ENCODE measurements at regions not wholly inside any gene's neighbourhood (a gene's known extent, or its start where the extent isn't known, plus 50 kb on each side); places are given as distances from the start of the nearest gene placed in this dataset.

DNA sequence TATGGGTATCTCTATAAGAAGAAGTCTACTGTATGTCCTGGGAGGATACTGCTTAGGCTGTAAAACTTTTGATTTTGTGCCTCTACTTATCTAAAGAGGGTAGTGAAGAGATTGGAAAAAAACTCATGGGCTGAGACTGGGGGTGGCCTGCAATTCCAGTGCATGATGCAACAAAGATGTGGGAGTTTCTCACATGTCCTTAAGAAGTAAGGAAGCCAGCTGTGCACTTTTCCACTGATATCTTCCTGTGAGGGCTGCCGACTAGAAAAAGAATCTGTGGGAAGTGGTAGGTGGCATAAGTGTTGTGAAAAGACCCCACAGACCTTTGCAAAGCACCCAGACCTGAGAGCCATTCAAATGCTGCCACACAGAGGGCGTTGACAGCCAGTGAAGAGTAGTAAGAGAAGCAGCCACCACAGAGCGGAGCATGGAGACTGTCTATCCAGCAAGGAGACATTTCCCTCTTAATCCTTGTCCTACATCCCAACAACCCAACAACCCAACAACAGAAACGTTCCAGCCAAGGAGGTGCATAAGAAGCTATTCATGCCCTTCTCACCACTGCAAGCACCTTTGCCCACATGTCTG lies 65.1 kb downstream of the PFDN4 start:
- no peak for DNase-seq

- no peak for DNase-seq
Measured at GRCh38 chr20:54275359-54276111, 67.6 kb downstream of the PFDN4 start.

- DNase-seq: no peak
Measured at GRCh38 chr20:54276577-54277169, 68.8 kb downstream of the PFDN4 start.

- no peak for DNase-seq
Measured at GRCh38 chr20:54278262-54278661, 70.4 kb downstream of the PFDN4 start.

- no peak for DNase-seq
Measured at GRCh38 chr20:54282625-54283024, 74.7 kb downstream of the PFDN4 start.

- no peak for DNase-seq
Measured at GRCh38 chr20:54283253-54283652, 75.4 kb downstream of the PFDN4 start.

- DNase-seq: no peak
Measured at GRCh38 chr20:54284928-54285704, 77.2 kb downstream of the PFDN4 start.

DNA sequence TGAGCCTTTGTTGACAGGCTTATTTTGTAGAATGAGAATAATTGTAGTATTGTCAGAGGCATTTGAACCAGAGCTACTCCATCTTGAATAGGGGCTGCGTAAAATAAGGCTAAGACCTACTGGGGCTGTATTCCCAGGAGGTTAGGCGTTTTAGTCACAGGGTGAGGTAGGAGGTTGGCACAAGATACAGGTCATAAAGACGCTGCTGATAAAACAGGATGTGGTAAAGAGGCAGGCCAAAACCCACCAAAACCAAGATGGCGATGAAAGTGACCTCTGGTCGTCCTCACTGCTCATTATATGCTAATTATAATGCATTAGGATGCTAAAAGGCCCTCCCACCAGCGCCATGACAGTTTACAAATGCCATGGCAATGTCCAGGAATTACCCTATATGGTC lies 82.7 kb downstream of the PFDN4 start:
- no peak for DNase-seq

DNA sequence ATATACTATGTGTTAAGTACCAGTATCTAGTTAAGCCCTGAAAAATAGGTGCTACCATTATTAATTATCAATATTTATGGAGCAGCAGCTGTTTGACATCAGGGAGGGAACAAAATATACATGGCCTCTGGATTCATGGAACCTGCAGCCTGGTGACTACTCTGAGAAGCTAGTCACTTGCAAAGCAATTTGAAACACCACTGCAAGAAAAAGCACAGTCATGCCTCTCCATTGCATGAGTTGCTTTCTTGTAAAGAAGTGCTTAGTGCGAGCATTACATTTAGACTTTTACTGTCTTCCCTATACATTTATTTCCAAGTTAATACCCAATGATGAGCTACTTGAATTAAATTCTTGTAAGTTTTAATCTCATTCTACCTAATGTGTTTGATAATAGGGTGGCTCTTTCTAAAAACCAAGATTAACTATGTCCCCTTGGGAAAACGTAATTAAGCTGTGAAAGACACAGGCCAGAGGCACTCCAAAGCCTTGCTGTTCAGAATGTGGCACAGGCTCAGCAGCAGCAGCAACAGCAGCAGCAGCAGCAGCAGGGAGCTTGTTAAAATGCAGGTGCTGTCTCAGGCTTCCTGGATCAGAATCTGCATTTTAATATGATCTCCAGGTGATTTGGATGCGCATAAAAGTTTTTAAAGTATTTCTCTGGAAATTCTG lies 83.6 kb downstream of the PFDN4 start:
- DNase-seq: no peak

GRCh38 chr20:54292185-54292584 lies 84.3 kb downstream of the PFDN4 start:
- no peak for DNase-seq

DNA sequence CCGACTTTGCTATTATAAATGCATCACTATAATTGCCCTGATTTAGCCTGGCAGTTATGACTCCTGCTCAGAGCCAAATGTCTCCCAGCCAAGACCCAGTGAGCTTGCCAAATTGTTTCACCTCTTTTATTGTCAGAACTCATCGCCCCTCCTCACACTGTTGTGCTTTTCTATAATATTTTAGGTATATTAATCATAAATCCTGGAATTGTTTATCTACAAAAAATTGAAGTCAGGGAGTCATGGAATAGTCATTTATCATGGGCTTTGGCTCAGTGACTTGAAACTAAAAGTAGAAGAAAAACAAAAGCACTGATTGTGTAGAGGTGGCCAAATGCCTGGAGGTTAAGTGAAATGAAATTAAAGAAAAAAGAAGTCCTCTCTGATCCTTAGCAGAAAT lies 85.6 kb downstream of the PFDN4 start:
- DNase-seq: no peak

- no peak for DNase-seq
Measured at GRCh38 chr20:54294094-54294493, 86.2 kb downstream of the PFDN4 start.

- DNase-seq: no peak
Measured at GRCh38 chr20:54295686-54296085, 87.8 kb downstream of the PFDN4 start.

GRCh38 chr20:54305421-54305820 lies 97.5 kb downstream of the PFDN4 start:
- no peak for DNase-seq

DNA sequence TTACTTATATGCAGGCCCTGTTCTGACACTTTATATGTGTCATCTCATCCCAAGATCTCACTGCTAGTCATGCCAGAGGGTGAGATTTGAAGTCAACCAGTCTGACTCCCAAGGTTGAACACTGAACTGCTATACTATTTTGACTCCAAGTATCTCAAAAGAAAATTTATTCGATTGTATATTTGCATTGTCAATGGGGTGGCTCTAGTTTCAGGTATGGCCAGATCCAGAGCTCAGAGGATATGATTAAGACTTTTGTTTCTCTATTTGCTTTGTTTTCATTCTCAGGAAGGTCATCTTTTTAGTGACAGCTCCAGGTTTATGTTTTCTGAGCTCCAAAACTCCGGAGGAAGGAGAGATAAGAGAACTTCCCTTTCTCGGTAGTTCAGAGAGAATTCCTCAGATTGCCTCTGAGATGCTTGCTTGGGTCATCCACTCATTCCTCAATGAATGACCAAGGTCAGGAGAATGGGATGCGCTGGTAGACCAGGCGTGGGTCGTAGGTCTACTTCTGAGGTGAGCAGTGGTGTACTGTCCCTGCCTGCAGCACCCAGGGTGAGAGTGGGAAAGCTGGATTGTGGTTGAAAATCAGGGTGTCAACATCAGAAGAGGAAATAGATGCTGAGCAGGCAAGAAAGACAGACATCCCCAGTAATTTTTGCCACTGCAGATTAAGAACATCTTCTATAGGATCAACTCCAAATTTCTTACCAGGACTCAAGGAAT lies 99.3 kb downstream of the PFDN4 start:
- DNase-seq: no peak

GRCh38 chr20:54308804-54309203 lies 100.9 kb downstream of the PFDN4 start:
- no peak for DNase-seq

- no peak for DNase-seq
Measured at GRCh38 chr20:54318892-54319291, 111.0 kb downstream of the PFDN4 start.

DNA sequence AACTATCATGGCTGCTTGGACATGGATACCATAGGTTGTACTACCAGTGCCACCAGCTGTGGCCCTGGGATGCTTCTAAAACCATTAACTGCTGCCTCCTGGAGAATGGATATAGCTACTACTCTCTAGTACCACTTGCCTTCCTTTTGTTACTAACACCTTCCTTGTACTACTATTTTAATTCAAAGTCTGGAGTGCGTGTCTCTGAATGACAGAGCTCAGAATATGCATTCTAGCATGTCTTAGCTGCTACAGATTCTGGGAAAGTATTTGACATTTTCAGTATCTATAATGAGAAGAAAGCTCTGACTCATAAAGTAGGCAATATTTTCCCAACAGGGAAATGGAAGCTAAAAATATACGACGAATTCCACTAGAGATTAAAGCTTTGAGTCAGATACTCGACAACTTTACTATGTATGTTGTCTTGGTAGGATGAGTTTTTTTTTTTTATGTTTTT lies 112.3 kb downstream of the PFDN4 start:
- DNase-seq: no peak

DNA sequence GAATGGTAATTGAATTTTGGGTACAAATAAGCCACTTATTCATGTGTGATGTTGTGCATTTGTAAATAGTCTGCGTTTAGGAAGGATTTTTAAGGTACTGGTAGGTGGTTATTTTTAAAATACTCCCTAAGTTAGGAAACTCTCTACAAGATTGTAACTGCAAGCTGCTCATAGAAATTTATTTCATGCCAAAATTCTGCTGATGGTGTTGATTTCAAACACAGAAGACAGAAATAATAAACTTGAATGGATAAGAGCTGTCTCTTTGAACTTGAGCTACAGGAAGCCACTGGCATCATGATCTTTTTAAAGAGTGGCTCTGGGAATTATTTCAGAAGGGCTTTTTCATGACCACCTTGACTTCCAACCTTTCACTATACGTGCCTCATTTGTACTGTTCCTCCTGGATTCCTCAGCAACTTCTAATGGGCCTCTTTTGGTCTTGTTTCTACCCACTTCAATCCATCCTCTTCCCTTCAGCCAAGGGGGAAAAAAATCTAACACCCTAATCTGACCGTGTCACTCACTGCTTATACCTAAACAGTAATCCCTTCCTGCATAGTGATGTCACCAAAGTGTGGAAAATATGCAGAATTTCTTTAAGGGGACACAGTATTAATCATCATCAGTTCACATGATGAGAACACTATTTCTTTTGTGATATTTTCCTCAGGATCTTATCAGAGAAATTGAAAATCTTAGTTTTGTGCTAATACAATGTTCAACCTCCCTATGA lies 113.6 kb downstream of the PFDN4 start:
- no peak for DNase-seq

DNA sequence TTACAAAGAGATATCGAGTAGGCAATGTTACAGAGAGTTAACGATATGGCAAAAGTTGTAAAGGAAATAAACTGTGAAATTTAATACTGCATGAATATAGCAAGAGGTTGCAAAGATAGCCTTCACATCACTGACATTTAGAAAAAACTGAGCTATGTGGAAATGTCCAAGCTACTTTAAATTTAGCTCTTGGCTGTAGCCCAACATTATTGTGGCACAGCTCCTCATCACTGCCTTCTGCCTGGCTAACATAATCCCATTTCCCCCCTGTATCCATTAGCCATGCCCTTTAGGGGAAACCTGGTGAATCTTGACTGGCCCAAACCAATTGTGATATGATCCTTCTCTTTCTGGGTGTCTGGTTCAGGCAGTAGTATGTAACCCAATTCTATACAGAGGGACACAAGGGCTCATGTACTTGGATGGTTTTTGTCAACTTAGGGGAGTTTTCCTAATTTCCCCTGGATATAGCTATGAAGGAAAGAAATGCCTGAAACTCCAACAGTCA lies 115.4 kb downstream of the PFDN4 start:
- DNase-seq: no peak

GRCh38 chr20:54324041-54324440 lies 116.2 kb downstream of the PFDN4 start:
- no peak for DNase-seq

Measured in hippocampal formation (tissue), 2 donors.